ENCODE measurements at regions not wholly inside any gene's neighbourhood (a gene's known extent, or its start where the extent isn't known, plus 50 kb on each side); places are given as distances from the start of the nearest gene placed in this dataset.

GRCh38 chr7:67553378-67553777 is 556.7 kb downstream of the TYW1 start:
- no peak for DNase-seq (ENCODE audit: low read depth)

- no peak for DNase-seq (ENCODE audit: low read depth)
Measured at GRCh38 chr7:67554986-67555385, 558.4 kb downstream of the TYW1 start.

- DNase-seq (ENCODE audit: low read depth): no peak
Measured at GRCh38 chr7:67564959-67565358, 568.3 kb downstream of the TYW1 start.

- no peak for DNase-seq (ENCODE audit: low read depth)
Measured at GRCh38 chr7:67566101-67566500, 569.5 kb downstream of the TYW1 start.

GRCh38 chr7:67571026-67571545 is 574.5 kb downstream of the TYW1 start:
- DNase-seq (ENCODE audit: low read depth): no peak

- DNase-seq (ENCODE audit: low read depth): no peak
Measured at GRCh38 chr7:67573639-67574038, 577.0 kb downstream of the TYW1 start.

- no peak for DNase-seq (ENCODE audit: low read depth)
Measured at GRCh38 chr7:67588631-67589030, 592.0 kb downstream of the TYW1 start.

- DNase-seq (ENCODE audit: low read depth): no peak
Measured at GRCh38 chr7:67589183-67589582, 592.5 kb downstream of the TYW1 start.

GRCh38 chr7:67590649-67591048 is 594.0 kb downstream of the TYW1 start:
- no peak for DNase-seq (ENCODE audit: low read depth)

- DNase-seq (ENCODE audit: low read depth): no peak
Measured at GRCh38 chr7:67593794-67594193, 597.2 kb downstream of the TYW1 start.

GRCh38 chr7:67595431-67596180 is 599.0 kb downstream of the TYW1 start:
- no peak for DNase-seq (ENCODE audit: low read depth)

- no peak for DNase-seq (ENCODE audit: low read depth)
Measured at GRCh38 chr7:67597161-67597560, 600.5 kb downstream of the TYW1 start.

GRCh38 chr7:67598469-67598868 is 601.8 kb downstream of the TYW1 start:
- no peak for DNase-seq (ENCODE audit: low read depth)

GRCh38 chr7:67599331-67600062 is 602.9 kb downstream of the TYW1 start:
- DNase-seq (ENCODE audit: low read depth): no peak

GRCh38 chr7:67602246-67602887 is 605.7 kb downstream of the TYW1 start:
- DNase-seq (ENCODE audit: low read depth): no peak

- DNase-seq (ENCODE audit: low read depth): no peak
Measured at GRCh38 chr7:67604461-67605386, 608.1 kb downstream of the TYW1 start.

GRCh38 chr7:67608806-67609205 is 612.2 kb downstream of the TYW1 start:
- no peak for DNase-seq (ENCODE audit: low read depth)

GRCh38 chr7:67610897-67611296 is 614.3 kb downstream of the TYW1 start:
- DNase-seq (ENCODE audit: low read depth): no peak

GRCh38 chr7:67614843-67615242 is 618.2 kb downstream of the TYW1 start:
- no peak for DNase-seq (ENCODE audit: low read depth)

GRCh38 chr7:67616517-67616916 is 619.9 kb downstream of the TYW1 start:
- no peak for DNase-seq (ENCODE audit: low read depth)

- DNase-seq (ENCODE audit: low read depth): no peak
Measured at GRCh38 chr7:67618556-67619162, 622.0 kb downstream of the TYW1 start.
